Ovary (tissue), 7 donors: ENCODE measurements at regions not wholly inside any gene's neighbourhood (a gene's known extent, or its start where the extent isn't known, plus 50 kb on each side); places are given as distances from the start of the nearest gene placed in this dataset.

Experiments
- DNase-seq, 5 donors: peaks; one replicate each; pipeline ENCODE4 v3.0.0-alpha.2; 2019 to 2020
- H3K27ac ChIP-seq, 2 donors: fragments of 200-600 bp; one replicate each; pipeline versions ENCODE4 v1.5.1 to v1.8.0; 2019 to 2022
- H3K27me3 ChIP-seq: fragments of 200-600 bp; one replicate; pipeline ENCODE4 v1.8.0; 2022
- H3K36me3 ChIP-seq: fragments of 200-600 bp; sonication (generic); one replicate; pipeline ENCODE4 v1.5.1; 2019
- H3K4me1 ChIP-seq: one replicate; pipeline ENCODE4 v1.8.1; 2013; ENCODE audit warnings: mild to moderate bottlenecking, moderate library complexity; ENCODE audit not compliant: insufficient read depth
- H3K4me3 ChIP-seq: fragments of 200-600 bp; sonication (generic); one replicate; pipeline ENCODE4 v1.5.1; 2017
- H3K9me3 ChIP-seq, 2 donors: fragments of 200-600 bp in 1 of 2; sonication (generic) in 1 of 2; one replicate each; pipeline versions ENCODE4 v1.5.1 to v1.8.1; 2013 to 2019; ENCODE audit warnings: mild to moderate bottlenecking in 1 of 2, moderate library complexity in 1 of 2
- EP300 ChIP-seq: sonication (generic); formaldehyde crosslinking; IDR thresholded peaks from one replicate; pipeline ENCODE4 v1.6.1; 2017; ENCODE audit warnings: antibody characterized with exemption
- POLR2A ChIP-seq: fragments of 450-650 bp; IDR thresholded peaks from one replicate; pipeline ENCODE4 v1.6.1; 2017; ENCODE audit warnings: antibody characterized with exemption, mild to moderate bottlenecking, moderate library complexity
- WGBS, 3 donors: extraction: QIAGEN DNeasy Blood & Tissue Kit in 1 of 3; methylation state at CpG; one replicate each; pipeline versions ENCODE4 v1.1.5 to v1.1.7; 2013 to 2017; 5-methylcytosine and 5-hydroxymethylcytosine counted together
- intact Hi-C, 4 donors: fragments of 100-400 bp; cut with DNase I; formaldehyde crosslinking; loops; one replicate each; pipeline versions ENCODE4 v1.11.0 to v1.15.1; 2022 to 2023
- TF ChIP-seq, protein P1 (sequence below), 3 donors: fragments of 450-650 bp in 2 of 3; fragments of 200-600 bp in 1 of 3; IDR thresholded peaks; one replicate each; pipeline versions ENCODE4 v1.5.1 to v1.8.0; 2016 to 2022; ENCODE audit warnings: antibody characterized with exemption in 3 of 3, mild to moderate bottlenecking in 1 of 3
- donor health status: DM: no; HTN: no; CAD: no; lungs with moderate emphysema.
- donor health status: DM: no; HTN: no; CAD: no.
- donor health status: Bipolar disorder and iron deficiency.
- donor health status: DM: no; HTN: no; CAD: no.
- donor health status: DM: yes; HTN: yes; CAD: no.

DNA sequence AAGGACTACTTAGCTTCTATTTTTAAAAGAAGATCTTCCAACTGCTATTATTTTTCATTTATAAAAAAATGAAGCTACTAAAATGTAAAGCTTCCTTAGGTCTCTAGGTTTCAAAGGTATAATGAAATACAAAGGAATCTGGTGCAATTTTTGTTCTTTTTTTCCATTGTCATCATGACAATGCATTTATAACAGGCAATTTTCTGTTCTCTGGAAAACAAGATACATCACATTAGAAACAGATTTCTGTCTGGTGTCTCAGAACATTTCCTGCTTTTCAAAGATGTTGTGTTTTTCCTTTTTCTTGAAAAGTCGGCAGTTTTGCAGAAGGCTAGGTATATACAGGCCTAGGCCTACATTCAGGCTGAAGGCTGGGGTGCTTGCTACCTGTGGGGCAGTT lies 63.6 kb upstream of the ATP8A1 start:
- TF ChIP-seq EP300 (no peak), POLR2A (no peak)
- TF ChIP-seq, protein P1, sequence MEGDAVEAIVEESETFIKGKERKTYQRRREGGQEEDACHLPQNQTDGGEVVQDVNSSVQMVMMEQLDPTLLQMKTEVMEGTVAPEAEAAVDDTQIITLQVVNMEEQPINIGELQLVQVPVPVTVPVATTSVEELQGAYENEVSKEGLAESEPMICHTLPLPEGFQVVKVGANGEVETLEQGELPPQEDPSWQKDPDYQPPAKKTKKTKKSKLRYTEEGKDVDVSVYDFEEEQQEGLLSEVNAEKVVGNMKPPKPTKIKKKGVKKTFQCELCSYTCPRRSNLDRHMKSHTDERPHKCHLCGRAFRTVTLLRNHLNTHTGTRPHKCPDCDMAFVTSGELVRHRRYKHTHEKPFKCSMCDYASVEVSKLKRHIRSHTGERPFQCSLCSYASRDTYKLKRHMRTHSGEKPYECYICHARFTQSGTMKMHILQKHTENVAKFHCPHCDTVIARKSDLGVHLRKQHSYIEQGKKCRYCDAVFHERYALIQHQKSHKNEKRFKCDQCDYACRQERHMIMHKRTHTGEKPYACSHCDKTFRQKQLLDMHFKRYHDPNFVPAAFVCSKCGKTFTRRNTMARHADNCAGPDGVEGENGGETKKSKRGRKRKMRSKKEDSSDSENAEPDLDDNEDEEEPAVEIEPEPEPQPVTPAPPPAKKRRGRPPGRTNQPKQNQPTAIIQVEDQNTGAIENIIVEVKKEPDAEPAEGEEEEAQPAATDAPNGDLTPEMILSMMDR (IDR thresholded peaks at IDR 0.05), result no peak
- no peaks in the 10 kb centered on the region for H3K27me3 ChIP-seq
- H3K4me1 ChIP-seq, result no peaks in the 10 kb centered on the region
- H3K27ac ChIP-seq, result no peak overlapping the region
- no peaks in the 10 kb centered on the region for H3K9me3 ChIP-seq
- WGBS, 3 donors, result 57 to 74% (median 73%) methylated on average over 1 of the region's 1 CpG
- H3K4me3 ChIP-seq, result no peak overlapping the region
- no peaks in the 10 kb centered on the region for H3K36me3 ChIP-seq
- DNase-seq, result no peak
- intact Hi-C loops, result no loop called here

DNA sequence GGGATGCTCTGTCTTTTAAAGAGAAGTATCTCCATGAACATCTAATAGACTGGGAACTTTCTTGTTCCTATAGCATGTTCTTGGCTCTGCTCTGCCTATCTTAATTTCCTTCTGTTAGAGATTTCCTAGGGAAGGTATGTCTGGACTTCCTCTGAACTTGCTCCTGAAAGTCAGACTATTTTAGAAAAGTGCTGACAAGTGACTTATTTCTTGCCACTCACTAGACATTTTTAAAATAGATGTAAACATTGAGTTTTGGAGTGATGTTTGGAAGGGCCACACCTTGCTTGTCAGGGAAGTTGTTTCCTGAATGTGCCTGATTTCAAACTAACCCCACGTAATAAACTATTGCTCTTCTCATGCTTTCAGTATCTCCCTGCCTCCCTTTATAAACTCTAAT lies 62.4 kb upstream of the ATP8A1 start:
- H3K27me3 ChIP-seq, result no peaks in the 10 kb centered on the region
- H3K27ac ChIP-seq, result no peak overlapping the region
- no peaks in the 10 kb centered on the region for H3K4me1 ChIP-seq
- no peak for TF ChIP-seq EP300
- no peak for TF ChIP-seq POLR2A
- TF ChIP-seq, protein P1 (IDR thresholded peaks at IDR 0.05), result no peak
- H3K9me3 ChIP-seq, result no peaks in the 10 kb centered on the region
- 45 to 80% (median 60%) methylated on average over 1 of the region's 1 CpG for WGBS, 3 donors
- H3K36me3 ChIP-seq, result no peaks in the 10 kb centered on the region
- no peak overlapping the region for H3K4me3 ChIP-seq
- intact Hi-C loops, result no loop called here
- no peak for DNase-seq

DNA sequence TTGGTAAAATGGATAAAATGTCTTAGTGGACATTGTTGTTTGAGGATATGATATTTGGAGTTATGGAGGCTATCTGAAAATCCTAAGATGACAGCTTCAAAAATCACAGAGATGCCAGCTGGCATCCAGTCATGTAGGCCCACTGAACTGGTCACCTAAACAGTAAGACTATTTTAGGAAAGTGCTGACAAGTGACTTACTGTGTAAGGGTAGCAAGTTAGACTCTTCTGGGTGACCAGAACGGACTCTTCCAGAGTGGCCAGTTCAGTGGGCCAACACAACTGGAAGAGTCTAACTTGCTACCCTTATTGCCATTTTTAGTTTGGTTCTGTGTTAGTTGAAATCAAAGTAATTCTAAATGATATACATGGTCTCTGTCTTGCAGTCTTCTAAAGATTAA lies 61.4 kb upstream of the ATP8A1 start:
- WGBS, 3 donors, result 28 to 78% (median 45%) methylated on average over 1 of the region's 1 CpG
- no peak for DNase-seq
- intact Hi-C loops, result no loop called here
- Histone ChIP-seq H3K9me3 (no peaks in the 10 kb centered on the region), H3K36me3 (no peaks in the 10 kb centered on the region), H3K4me1 (no peaks in the 10 kb centered on the region), H3K27me3 (no peaks in the 10 kb centered on the region), H3K27ac (no peak overlapping the region), H3K4me3 (no peak overlapping the region)
- TF ChIP-seq POLR2A (no peak), EP300 (no peak)
- TF ChIP-seq, protein P1 (IDR thresholded peaks at IDR 0.05), result no peak

DNA sequence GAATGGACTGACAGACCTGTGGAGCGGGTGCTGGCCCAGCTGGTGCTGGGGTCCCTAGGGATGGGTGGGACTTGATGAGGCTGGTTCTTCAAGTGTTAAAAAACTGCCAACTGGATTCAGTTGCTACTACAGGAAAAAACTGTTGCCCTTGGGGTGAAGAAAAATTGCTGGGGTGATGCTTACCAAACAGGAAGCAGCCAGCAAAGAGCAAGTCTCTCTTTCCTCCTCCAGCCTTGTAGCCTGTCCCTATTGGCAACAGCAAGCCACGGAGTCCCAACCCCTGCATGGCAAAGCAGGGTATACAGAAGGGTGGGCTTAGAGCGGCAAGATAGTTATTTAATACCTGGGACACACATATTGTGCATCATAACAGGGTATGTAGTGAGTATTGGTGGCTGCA lies 60.1 kb upstream of the ATP8A1 start:
- TF ChIP-seq EP300, result no peak
- TF ChIP-seq, protein P1 (IDR thresholded peaks at IDR 0.05), result no peak
- TF ChIP-seq POLR2A, result no peak
- intact Hi-C loops, result no loop called here
- Histone ChIP-seq H3K27me3 (no peaks in the 10 kb centered on the region), H3K27ac (no peak overlapping the region), H3K4me3 (no peak overlapping the region), H3K9me3 (no peaks in the 10 kb centered on the region), H3K36me3 (no peaks in the 10 kb centered on the region), H3K4me1 (no peaks in the 10 kb centered on the region)
- 76 to 83% (median 83%) methylated on average over 3 of the region's 3 CpGs for WGBS, 3 donors
- DNase-seq, result no peak
